ENCODE measurements at regions not wholly inside any gene's neighbourhood (a gene's known extent, or its start where the extent isn't known, plus 50 kb on each side); places are given as distances from the start of the nearest gene placed in this dataset.

DNA sequence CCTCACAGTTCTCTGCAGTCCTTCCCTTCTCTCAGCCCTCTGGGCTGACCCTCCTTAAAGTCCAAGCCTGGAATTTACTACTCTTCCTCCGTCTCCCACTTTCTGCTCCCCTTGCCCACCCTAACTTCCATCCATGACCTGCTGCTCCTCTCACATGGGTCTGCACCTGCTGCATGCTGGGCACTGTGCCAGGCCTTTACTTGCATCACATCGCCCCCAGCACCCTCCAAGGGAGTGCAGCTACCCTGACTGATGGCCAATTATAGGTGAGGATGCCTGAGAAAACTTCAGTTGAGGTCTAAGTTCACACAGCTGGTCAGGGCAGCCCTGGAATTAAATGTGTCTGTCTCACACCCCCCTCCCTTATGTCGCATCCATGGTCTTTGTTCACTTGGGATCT lies 53.6 kb upstream of the ZPBP start (continued):
- TF ChIP-seq, protein P1, sequence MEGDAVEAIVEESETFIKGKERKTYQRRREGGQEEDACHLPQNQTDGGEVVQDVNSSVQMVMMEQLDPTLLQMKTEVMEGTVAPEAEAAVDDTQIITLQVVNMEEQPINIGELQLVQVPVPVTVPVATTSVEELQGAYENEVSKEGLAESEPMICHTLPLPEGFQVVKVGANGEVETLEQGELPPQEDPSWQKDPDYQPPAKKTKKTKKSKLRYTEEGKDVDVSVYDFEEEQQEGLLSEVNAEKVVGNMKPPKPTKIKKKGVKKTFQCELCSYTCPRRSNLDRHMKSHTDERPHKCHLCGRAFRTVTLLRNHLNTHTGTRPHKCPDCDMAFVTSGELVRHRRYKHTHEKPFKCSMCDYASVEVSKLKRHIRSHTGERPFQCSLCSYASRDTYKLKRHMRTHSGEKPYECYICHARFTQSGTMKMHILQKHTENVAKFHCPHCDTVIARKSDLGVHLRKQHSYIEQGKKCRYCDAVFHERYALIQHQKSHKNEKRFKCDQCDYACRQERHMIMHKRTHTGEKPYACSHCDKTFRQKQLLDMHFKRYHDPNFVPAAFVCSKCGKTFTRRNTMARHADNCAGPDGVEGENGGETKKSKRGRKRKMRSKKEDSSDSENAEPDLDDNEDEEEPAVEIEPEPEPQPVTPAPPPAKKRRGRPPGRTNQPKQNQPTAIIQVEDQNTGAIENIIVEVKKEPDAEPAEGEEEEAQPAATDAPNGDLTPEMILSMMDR (IDR thresholded peaks at IDR 0.05 in 2 of 3, conservative IDR thresholded peaks at IDR 0.05 in 1 of 3; ENCODE audit: control insufficient read depth in 2 of 3, extremely low read depth in 1 of 3, insufficient read depth in 1 of 3, low read depth in 3 of 3, low read length in 3 of 3), result no peak
- TF ChIP-seq HDAC2 (IDR thresholded peaks at IDR 0.05) (no peak), FOXM1 (IDR thresholded peaks at IDR 0.05; ENCODE audit: low read depth, low read length) (no peak), SREBF2 (IDR thresholded peaks at IDR 0.05; ENCODE audit: low read length) (no peak), TCF12 (IDR thresholded peaks at IDR 0.05; ENCODE audit: low read depth, low read length) (no peak), REST (IDR thresholded peaks at IDR 0.05; ENCODE audit: low read depth, low read length) (no peak), RBBP5 (conservative IDR thresholded peaks at IDR 0.05) (no peak), LARP7 (IDR thresholded peaks at IDR 0.05) (no peak), DPF2 (IDR thresholded peaks at IDR 0.05) (no peak), BCL3 (IDR thresholded peaks at IDR 0.05; ENCODE audit: borderline replicate concordance, insufficient read depth, low read depth, low read length, poor library complexity, severe bottlenecking) (no peak), SREBF1 (IDR thresholded peaks at IDR 0.05; ENCODE audit: low read length) (no peak), CEBPZ (IDR thresholded peaks at IDR 0.05; ENCODE audit: low read depth, low read length) (no peak), PKNOX1 (IDR thresholded peaks at IDR 0.05) (no peak), CREB1 (IDR thresholded peaks at IDR 0.05; ENCODE audit: low read depth) (no peak), MXI1 (IDR thresholded peaks at IDR 0.05; ENCODE audit: low read depth, low read length) (no peak), FOS (IDR thresholded peaks at IDR 0.05; ENCODE audit: borderline replicate concordance, extremely low read depth, insufficient read length) (no peak), BHLHE40 (IDR thresholded peaks at IDR 0.05; ENCODE audit: borderline replicate concordance in 1 of 2, low read depth in 2 of 2, low read length in 1 of 2) (0 out of 4 replicates have a peak, but pooled peaks of 1 of the 2 experiments have one; percentile 13), EED (IDR thresholded peaks at IDR 0.05; ENCODE audit: low read depth) (peak; percentile 47; the same call in 1 of the 2 replicates), STAT3 (IDR thresholded peaks at IDR 0.05; ENCODE audit: low read depth, low read length) (no peak)

Data from GM12878 (cell line).